ENCODE measurements at regions not wholly inside any gene's neighbourhood (a gene's known extent, or its start where the extent isn't known, plus 50 kb on each side); places are given as distances from the start of the nearest gene placed in this dataset.

- no peak for DNase-seq (ENCODE audit: low read depth)
Observed at GRCh38 chr15:31752905-31753304, 277.4 kb upstream of the CHRNA7 start.

DNA sequence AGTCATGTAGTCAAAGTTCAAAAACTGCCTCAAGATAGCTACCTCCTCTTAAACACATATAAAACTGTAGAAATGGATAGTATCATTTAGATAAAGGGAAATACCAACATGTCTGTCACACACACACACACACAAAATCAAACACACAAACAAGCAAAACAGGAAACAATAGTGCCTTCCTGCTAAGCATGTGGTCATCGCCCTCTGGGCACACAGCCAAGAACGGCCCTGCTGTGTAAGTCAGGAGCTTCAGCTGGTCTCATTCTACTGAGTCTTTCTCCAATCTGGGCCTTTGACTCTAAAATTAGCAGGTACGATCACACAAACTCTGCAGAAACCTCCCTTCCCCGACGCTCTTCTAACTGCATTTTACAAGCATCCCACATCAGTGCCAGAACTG lies 272.2 kb upstream of the CHRNA7 start:
- no peak for DNase-seq (ENCODE audit: low read depth)

DNA sequence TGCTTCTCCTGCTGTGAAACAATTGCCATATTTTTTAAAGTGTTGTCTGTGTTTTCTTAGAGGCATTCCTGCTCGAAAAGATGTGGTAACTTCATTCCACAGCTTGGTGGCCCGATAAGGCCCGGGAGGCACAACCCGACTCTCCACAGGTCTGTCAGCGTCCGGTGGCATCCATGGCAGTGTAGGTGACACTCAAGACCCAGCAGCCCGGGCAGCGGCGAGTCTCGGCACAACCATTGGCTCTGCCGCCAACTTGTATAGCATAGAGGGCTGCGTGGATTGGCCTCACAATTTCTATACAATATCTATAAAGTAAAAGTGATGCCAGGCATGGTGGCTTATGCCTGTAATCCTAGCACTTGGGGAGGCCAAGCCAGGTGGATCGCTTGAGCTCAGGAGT lies 262.3 kb upstream of the CHRNA7 start:
- DNase-seq (ENCODE audit: low read depth), result no peak

- DNase-seq (ENCODE audit: low read depth), result no peak
Observed at GRCh38 chr15:31774045-31774444, 256.3 kb upstream of the CHRNA7 start.

DNA sequence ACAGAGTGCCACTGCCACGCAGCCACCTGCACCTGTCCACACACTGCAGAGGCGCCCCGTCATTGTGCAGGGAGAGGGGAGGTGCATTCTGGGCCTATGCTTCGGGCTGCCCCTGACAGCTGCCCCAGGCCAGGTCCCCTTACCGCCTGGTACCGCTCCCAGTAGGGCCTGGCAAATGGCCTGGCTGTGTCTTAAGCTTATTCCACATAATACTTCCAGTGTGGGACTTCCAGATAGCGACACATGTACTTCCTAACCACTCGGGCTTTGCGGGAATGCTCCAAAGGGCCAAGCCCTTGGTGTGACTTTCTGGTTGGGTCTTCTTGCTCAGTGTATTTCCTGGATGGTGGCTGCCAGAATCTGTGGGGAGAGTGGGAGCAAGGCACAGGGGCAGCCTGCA lies 254.3 kb upstream of the CHRNA7 start:
- DNase-seq (ENCODE audit: low read depth), result no peak

GRCh38 chr15:31781261-31781660 lies 249.1 kb upstream of the CHRNA7 start:
- no peak for DNase-seq (ENCODE audit: low read depth)

GRCh38 chr15:31782016-31782783 lies 248.1 kb upstream of the CHRNA7 start:
- DNase-seq (ENCODE audit: low read depth), result no peak

- DNase-seq (ENCODE audit: low read depth), result no peak
Observed at GRCh38 chr15:31782951-31783350, 247.4 kb upstream of the CHRNA7 start.

- no peak for DNase-seq (ENCODE audit: low read depth)
Observed at GRCh38 chr15:31786360-31786759, 244.0 kb upstream of the CHRNA7 start.

- DNase-seq (ENCODE audit: low read depth), result no peak
Observed at GRCh38 chr15:31788104-31788503, 242.2 kb upstream of the CHRNA7 start.

GRCh38 chr15:31792611-31793199 lies 237.6 kb upstream of the CHRNA7 start:
- DNase-seq (ENCODE audit: low read depth), result no peak

DNA sequence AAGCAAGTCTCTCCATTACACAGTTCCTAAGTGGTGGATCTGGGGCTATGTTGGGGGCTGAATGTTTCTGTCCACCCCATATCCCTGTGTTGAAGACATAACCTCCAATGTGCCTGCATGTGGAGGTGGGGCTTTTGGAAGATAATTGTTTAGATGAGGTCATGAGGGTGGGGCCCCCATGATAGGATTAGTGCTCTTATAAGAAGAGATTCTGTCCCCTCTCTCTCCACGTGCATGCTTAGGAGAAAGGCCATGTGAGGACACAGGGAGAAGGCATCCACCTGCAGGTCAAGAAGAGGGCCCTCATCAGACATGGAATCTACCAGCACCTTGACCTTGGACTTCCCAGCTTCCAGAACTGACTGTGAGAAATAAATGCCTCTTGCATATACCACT lies 231.0 kb upstream of the CHRNA7 start:
- no peak for DNase-seq (ENCODE audit: low read depth)

DNA sequence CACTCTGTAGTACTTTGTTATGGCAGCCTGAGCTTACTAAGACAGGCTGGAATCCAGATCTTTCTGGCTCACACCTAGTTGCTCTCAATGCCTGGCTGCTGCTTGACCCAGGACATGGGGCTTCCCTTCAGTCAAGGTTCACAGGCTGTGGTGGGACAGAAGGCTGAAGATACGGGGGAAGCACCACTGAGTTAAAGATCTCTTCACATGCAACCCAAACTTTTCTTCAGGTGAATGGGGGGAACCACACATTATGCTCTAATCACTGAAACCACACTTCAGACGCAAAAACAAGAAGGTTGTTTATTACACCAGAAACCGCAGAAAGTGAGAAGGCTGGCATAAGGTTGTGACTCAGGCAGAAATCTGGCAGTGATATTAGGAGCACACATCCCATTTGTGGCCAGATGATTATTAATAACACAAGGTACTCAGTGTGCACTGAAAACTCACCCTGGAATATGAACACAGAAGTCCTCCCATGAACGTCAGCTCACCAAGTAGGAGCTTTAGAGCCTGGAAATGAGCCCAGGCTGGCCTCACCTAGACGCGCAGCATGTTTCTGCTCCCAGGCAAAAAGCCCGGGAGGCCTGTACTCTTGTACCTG lies 230.5 kb upstream of the CHRNA7 start:
- no peak for DNase-seq (ENCODE audit: low read depth)

DNA sequence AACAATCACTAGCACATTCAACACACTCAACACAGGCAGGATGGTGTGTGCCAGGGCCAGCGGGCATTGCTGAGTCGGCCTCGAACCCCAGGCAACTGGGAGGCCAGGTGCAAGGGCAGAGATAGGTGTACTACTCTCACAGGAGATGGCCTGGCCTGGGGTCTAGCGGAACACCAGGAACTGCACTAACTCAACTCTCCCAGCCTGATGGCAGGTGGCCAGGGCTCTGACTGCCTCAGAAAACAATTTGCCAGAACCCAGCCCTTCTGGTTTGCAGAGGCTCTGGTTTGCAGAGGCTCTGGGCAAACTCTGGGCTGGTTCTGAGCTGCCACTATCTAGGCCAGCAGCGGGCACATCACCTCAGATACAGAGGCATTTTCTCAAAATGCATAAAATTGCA lies 229.2 kb upstream of the CHRNA7 start:
- DNase-seq (ENCODE audit: low read depth), result no peak

- no peak for DNase-seq (ENCODE audit: low read depth)
Observed at GRCh38 chr15:31802761-31803160, 227.6 kb upstream of the CHRNA7 start.

DNA sequence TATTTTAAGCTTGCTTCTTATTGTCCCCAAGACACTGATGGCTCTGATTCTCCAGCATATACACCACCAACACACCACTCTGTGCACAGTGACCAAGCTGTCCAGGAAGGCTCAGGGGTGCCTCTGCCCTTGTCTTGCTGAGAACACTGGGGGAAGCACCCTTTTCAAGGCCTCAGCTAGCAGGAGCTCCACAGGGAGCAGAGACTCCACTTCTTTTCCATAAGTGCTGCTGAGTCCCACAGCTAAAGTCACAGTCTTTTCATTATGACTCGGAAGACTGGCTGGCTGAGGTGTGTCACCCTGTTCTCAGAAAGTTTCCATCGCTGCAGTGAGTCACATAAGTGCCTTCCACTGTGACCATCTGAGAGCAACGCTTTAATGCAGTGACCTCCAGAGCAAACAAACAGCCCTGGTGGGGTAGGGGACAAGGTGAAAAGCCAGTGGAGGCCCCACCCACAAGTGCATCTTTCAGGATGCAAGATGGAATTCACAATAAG lies 226.9 kb upstream of the CHRNA7 start:
- DNase-seq (ENCODE audit: low read depth), result no peak

GRCh38 chr15:31805090-31805662 lies 225.1 kb upstream of the CHRNA7 start:
- DNase-seq (ENCODE audit: low read depth), result no peak

DNA sequence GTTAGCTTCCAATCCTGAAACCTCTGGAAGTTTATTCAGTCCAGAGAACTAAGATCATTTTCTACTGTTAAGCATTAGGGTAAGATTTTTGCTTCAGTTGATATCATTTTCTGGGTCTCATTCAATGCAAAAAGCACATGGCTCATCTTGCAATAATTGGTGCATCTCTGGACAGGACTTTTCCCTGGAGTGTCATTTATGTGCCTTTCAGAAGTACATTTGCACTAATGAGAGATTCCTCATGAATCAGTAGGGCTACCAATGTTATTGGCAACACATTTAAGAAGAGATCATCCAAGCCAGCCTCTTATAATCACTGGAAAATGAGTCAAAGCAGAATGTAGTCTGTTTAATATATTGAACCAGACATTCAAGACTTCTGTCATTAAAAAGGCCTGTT lies 224.2 kb upstream of the CHRNA7 start:
- no peak for DNase-seq (ENCODE audit: low read depth)

DNA sequence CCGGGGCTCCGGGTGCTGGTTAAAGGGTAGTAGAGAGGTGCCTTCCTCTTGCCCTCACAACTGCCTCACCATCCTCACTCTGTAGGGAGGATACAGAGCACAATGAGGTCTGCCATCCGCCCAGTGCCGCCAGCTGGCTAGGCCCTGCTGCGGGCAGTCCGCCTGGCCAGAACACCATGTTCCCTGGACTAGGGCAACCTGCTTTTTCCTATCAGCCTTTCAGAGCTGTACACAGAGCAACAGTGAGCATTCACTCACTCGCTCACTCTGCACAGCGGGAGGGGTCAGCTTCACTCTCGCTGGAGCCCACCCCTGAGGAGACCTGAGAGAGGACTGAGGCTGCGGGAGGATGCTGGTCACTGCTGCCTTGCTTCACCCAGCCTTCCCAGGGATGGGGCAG lies 218.7 kb upstream of the CHRNA7 start:
- no peak for DNase-seq (ENCODE audit: low read depth)

DNA sequence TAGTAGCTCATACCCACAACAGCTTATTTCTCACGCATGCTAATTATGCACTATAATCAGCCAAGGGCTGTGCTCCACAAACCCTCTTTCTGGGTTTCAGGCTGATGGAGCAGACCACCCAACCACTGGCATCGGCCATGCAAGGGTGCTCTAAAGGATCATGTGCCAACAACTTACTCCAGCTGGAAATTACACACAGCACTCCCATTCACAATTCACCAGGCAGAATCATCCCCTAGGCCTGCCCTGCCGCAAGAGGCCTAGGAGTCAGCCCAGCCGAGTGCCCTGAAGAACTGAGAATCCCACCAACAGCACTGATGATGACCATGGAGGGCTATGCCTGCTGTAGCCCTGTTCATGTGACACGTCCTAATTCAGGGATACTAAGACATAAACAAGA lies 216.2 kb upstream of the CHRNA7 start:
- no peak for DNase-seq (ENCODE audit: low read depth)

GRCh38 chr15:31815411-31816155 lies 214.7 kb upstream of the CHRNA7 start:
- DNase-seq (ENCODE audit: low read depth), result no peak

- DNase-seq (ENCODE audit: low read depth), result no peak
Observed at GRCh38 chr15:31822463-31822862, 207.9 kb upstream of the CHRNA7 start.

All from T-helper 22 cell (primary cell).